ENCODE measurements at regions not wholly inside any gene's neighbourhood (a gene's known extent, or its start where the extent isn't known, plus 50 kb on each side); places are given as distances from the start of the nearest gene placed in this dataset.
"Not testable (repeated sequence)": the region's sequence is repeated elsewhere in the genome, so short reads cannot be mapped to it uniquely, and the experiment has no call there.

DNA sequence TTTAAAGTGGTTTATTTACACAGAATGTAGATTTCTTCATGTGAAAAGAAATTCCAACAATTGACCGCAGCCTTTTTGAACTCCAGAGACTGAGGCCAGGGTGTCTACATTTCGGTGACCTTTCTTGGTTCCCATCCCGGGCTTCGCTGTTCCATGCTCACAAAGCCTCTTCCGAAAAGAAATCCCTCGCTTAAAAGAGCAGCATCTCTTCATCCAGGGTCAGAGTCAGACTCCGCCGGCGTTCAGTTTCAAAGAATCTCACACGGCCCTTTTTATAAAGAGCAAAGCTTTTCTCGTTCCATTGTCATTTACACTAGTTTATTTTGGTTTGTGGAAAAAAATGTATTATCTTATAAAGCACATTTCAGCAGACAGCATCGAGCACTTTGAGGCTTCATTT lies 530.6 kb upstream of the B3GAT1 start:
- DNase-seq: no peak

DNA sequence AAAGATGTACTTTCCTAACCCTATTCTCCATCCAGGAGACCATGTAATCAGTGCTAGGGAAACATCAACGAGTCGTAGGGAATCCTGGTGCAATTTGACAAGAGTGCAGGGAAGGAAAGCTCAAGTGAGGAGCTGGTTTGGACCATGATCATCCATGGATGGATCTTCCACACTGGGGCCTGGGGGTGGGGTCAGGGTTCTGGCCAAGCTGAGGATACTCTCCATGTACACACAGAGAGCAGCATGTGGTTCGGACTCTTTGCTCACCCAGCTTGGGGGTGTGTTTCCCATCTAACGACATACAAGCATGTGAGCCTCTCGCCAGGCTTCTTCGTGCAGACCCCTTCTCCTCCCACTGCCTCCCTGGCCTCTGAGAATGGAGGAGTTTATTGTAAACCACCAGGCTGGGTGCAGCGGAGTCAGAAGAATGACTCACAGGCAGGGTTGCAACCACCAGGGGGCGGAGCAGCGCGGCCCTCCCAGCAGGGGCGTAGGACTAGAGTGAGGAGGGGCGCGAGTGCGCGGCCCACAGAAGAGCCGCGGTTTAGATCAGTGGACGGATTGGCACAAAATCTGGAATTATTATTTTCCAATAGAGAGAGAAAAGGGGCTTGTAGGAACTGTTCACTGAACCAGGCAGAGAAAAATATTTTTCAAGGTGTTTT lies 530.0 kb upstream of the B3GAT1 start:
- not testable (repeated sequence) for DNase-seq

DNA sequence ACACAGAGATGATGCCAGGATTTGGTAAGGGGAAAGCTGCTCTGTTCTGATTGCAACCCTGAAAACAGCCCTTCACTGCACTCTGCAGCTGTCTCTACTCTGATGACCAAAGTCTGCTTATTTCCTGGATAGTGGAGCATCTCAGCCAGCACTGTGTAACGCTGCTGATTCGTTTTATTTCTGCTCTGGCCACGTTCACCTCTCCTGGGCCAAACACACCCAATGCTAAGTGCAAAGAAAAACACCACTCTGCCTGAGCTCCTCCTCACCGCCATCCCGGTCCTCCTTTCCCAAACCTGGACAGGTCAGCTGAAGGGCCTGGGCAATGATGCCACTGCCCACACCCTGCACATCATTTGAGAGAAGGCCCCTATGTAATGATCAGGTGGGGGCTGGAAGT lies 529.3 kb upstream of the B3GAT1 start:
- DNase-seq: no peak

DNA sequence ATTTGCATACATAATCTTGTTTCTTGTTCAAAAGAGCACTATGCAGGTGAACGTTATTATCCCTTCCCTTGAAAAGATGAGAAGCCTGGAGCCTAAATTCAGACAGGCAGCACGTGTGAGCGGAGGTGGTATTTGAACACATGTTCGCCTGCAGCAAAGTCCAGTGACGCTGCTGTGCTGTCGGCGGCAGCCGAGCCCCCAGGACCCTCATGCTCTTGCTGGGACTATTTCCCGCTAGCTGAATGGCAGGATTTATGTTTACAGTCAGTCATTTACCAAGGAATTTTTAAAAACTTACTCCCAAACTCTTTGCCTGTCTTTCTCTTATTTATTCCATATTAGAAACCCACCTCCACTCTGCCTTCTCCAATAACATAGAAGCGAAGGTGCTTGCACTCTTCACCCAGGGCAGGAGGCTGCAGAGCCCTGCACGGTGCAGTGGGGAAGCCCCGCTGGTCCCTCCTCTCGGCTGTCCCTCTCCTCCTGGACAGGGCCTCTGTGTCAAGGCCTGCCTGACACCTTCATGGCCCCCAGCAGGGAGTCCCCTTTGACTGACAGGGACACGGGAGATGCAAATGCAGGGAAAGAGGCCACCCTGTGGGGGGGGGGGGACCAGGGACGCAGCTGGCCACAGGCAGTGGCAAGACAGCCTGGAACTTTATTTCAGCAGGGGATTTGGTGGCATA lies 528.5 kb upstream of the B3GAT1 start:
- no peak for DNase-seq

DNA sequence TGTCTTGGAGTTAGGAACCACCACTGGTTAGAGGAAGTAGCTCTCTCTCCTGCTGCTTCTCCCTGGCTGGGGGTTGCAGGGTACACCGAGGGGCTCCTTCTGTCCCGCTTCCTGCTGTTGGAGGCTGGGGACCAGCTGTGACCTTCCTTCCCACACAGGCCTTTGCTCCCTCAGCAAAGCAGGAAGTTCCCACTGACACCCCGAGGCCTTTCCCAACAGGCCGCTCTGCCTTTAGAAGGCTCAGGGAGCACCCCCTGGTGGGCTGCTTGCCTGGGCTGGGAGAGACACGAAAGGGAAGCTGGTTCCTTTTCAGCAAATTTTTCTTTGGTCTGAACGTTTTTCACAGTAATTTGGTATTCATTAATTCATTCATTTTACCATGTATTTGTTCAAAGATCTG lies 527.9 kb upstream of the B3GAT1 start:
- DNase-seq: no peak

DNA sequence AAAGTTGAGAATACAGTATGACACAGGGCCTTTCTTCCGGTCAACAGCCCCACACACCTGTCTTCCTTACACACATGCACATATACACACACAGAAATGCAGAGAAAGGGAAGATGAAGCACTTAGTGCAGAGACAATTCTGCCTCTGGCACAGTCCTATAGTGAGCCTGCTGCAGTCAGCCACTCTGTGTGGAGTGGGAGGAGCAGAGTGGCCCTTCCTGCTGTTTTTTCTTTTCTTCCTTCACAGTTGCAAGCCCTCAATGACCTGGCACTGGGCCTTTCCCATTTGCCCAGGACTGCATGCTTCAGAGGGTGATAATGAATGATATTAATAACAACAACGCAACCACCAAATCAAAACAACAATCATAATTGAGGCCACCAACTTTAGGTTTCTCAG lies 527.0 kb upstream of the B3GAT1 start:
- no peak for DNase-seq

DNA sequence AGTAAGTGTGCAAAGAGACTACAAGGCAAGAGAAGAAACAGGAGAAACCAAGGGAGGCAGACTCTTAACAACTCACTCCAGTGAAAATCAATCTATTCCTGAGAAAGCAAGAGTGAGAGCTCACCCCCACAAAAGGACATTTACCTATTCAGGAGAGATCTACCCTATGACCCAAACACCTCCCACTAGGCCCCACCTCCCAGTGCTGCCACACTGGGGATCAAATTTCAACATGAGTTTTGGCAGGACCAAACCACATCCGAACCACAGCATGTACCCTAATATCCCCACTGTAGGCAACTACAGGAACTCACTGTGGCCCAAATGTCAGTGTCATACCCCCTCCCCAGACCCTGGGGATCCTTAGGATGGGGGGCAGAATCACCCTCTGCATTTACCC lies 526.2 kb upstream of the B3GAT1 start:
- no peak for DNase-seq

DNA sequence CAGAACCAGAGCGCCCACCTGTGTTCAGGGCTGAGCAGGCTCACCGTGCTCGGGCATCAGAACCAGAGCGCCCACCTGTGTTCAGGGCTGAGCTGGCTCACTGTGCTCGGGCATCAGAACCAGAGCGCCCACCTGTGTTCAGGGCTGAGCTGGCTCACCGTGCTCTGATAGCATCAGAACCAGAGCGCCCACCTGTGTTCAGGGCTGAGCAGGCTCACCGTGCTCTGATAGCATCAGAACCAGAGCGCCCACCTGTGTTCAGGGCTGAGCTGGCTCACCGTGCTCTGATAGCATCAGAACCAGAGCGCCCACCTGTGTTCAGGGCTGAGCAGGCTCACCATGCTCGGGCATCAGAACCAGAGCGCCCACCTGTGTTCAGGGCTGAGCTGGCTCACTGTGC lies 525.2 kb upstream of the B3GAT1 start:
- DNase-seq: not testable (repeated sequence)

DNA sequence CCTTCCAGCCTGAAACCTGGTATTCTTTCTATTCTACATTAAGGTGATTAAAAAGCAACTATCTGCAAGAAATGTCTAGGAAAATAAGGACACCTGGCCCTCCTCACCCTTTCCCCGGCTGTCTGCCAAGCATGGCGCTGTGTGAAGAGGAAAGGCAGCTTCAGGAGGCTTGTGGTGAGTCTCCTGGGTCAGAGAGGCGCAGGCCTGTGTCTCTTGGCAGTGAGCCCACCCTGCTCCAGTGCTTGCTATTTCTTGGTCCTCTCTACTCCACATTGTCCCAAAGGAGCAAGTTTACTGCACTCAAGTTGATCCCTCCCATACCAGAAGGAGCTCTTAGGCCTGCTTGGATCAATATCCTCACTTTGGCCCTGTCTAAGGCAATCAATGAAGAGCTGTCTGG lies 520.7 kb upstream of the B3GAT1 start:
- DNase-seq: no peak

DNA sequence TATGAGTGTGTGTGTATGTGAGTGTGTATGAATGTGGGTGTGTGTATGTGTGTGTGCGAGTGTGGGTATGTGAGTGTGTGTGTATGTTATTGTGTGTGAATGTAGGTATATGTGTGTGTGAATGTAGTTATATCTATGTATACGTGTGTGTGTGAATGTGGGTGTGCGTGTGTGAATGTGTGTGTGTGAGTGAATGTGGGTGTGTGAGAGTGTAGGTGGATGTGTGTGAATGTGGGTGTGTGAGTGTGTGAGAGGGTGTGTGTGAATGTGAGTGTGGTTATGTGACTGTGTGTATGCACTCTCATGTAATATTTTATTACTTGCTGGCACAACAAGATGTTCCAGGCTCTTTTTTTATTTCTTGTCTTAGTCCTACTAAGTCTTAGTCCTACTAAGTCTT lies 513.4 kb upstream of the B3GAT1 start:
- no peak for DNase-seq

DNA sequence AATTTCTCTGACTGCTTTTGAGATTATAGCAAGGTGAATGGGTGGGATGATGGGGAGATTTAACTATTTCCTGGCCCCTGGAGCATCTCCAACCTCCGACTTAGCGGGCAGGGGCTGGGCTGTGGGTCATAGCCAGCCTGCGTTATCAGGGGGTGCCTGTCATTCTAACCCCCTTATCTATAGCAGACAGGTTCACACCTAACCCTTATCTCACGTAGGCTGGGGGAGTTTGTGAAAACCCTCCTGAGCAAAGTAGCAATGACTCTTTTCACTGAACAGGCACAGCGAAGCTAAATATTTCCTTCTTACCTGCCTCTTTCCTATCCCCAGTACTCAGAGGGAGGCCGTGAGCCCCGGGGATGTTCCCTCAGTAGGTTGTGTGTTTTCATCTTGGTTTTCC lies 511.4 kb upstream of the B3GAT1 start:
- no peak for DNase-seq

DNA sequence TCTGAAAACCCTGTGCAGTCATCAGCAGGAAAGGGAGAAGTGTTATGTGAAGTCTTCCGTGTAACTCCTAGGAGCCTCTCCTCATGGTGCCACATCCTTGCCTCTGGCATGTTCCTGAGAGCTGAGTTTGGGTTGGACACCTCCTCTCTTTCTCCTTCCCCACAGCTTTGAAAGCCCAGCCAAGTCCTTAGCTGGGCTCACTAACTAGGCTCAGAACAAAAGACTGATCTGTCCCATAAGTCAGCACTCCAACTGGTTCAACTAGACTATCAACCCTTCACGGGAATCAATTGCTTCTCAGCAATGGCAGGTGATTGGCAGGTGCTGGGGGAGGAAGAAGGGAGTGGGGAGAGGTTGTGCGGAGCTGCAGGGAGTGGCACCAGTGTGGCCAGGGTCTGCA lies 509.9 kb upstream of the B3GAT1 start:
- no peak for DNase-seq

DNA sequence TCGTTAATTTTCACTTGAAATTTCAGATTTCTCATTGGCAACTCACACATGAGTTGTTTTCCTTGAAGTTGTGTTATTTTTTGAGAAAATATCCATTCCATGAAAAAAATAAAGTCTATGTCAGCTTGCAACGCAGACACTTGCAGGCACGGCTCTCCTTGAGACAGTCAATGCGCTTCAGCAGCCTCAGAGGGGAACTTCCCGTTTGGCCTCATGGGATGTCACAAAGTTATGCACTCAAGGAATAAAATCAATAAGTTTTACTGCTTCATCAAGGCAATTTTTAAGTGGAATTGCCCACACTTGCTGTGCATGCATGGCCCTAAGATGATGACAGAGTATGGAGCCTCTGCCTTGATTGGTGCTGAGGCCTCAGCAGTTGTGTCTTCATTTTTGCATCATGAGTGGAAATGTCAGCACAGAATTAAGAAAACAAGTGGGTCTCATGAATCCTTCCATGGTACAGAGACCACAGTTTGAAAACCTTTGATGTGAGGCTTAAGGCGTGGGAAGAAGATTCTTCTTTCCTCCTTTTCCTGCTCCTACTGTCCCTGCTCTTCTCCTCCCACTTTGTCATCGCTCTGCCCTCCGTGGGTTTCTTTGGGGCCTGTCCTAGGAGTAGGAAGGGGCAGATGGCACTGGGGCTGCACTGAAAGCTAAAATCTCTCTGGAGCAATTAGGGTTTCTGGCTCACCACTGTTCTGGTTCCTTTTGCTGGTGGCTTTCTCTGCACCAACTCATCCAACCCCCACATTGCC lies 509.0 kb upstream of the B3GAT1 start:
- DNase-seq: no peak

DNA sequence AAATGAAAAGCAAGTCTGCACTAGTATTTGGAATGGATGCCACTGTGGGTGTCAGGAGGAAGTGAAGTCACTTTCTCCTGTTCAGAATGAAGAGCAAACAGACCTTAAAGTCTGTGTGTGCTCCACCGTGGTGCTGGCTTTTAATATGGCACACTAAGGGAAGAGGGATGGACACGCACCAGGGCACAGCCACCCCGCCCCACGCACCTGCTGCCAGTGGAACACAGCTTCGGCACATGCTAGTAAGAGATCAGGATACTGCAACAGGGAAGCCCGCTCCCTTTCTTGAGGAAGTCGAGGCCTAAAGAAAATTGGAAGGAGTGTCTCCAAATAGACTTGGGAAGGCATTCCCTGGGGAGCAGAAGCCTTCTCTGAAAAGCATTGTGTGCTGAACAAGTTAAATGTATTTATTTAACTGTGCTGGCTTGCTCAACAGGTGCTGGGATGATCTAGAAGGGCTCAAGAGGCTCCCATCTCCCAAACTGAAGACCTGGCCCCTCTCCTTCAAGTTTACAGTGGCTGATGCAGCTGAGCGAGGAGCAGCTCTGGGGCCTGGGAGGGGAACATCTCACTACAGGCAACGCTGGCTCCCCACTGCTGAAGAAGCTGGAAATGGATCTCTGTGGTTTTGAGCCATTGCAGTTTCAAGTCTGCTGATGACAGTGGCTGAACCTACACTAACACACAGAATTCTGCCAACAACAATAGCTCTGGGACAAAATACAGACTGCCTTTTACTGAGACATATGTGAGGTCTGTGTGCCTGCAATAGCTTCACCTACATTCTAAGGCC lies 504.6 kb upstream of the B3GAT1 start:
- no peak for DNase-seq

DNA sequence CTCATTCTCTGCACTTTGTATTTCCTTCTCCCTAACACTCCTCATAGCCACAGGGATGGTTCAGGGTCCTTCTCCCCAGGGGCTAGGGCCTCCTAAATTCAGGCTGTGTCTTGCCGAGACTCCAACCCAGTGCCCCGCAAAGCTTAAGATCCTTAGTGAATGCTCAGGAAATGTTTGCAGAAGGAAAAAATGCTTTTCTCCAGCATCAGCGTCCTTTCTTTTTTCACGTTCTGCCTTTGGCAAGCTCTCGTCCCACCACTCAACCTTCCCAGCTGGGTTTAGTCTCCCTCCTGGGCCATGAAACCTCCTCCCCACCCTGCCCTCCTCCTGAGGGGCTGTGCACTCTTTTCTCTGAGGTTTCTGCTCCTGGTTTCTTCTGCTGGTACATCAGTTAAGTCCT lies 503.8 kb upstream of the B3GAT1 start:
- DNase-seq: no peak

DNA sequence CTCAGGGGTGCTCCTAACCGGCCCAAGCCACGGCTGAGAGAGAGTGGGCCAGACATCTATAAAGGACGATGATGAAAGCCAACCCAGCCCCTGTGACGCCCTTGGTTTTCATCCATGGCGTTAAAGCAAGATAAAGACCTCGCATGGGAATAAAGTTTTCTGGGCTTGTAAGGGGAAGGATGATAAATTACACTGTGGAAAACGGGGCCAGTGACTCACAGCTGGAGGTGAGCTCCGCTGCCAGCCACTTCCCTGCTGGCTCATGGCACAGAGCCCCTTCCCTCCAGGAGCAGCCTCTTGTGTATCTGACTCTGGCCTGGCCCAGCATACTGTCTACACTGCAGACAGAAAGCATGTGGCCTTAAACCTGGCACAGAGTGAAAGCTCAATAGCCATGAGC lies 503.2 kb upstream of the B3GAT1 start:
- DNase-seq: no peak

DNA sequence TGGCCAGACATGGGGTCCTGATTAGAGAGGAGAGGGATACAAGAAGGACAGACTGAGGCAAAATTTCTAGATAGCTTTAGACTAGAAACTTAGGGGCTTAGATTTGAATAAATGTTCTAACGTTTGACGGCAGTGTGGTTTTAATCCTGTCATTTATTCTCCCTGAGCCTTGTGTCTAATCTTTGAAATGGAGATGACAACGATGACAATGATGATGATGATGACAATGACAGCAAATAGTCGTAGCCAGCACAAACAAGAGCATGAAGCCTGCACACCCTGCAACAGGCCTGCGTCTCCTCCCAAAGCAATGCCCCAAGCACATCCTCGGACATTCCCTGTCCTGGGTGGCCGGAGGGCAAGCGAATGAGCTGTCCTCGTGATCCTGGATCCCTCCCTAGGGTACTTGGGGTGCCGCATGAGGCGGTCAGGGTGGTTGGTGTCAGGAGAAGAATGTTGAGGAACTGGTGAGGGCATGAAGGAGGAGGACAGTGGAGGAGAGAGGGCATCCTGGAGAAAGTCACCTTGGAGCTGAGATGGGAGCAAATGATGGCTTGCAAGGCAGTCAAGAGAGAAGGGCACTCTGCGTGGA lies 502.1 kb upstream of the B3GAT1 start:
- no peak for DNase-seq

DNA sequence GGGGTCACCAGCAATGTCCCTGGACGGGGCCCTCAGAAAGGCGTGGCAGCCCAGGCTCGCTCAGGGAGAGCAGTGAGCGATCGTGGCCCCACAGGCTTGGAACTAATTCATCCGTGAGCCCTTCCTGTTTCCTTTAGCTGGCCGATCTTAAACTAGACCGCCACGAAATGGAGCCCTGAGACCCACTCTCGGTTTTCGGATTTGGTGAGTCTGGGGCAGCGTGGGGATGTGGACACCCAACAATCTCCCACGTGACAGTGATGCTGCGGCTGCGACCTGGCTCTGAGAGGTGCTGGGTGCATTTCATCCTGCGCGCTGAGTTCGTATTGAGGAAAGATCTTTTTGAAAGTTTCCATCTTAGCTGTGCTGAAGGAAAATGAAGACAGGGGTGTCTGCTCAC lies 501.3 kb upstream of the B3GAT1 start:
- no peak for DNase-seq

DNA sequence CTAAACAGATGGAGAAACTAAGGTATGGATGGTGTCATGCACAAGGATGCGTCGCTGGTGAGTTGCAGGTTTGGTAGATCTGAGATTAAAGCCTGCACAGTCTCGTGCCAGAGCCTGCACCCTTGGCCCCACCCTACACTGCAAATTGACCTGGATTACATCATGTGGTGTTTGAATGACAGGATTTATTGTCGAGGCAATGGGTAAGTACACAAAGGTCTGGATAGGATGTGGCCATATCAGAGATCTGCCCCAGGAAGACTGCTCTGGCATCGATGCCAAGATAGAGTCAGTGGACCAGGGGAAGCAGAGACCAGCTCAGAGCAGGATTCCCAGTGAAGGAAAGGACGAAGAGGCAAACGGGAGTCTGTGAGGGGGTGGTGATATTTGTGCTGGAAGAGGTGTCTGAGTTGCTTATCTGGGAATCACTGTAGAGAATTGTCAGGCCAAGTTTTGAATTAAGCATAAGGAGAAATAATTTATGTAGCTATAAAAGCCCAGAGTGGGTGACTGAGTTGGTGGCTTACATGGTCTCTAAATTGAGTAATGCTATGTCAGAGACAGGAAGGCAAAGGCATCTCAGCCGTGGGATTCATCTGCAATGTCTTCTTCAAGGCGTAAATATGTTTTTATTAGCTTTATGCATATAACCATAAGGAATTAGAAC lies 499.6 kb upstream of the B3GAT1 start:
- no peak for DNase-seq

DNA sequence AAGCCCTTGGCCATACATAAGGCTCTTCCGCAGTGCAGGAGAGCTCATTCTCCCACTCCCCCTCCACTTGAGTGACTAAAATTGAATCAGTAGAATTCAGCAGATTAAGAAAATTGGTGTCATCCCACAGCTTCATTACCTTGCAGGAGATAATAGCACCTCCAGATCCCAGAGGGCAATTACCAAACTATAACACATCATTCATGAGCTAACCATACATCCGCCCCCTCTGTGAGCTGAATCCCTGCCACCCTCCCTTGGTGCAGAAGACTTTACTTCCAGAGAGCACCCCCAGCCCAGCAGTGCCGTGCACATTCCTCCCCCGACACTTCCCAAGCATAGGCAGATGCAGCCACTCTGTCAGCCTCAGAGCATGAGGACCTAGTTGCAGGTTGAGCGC lies 496.5 kb upstream of the B3GAT1 start:
- DNase-seq: no peak

DNA sequence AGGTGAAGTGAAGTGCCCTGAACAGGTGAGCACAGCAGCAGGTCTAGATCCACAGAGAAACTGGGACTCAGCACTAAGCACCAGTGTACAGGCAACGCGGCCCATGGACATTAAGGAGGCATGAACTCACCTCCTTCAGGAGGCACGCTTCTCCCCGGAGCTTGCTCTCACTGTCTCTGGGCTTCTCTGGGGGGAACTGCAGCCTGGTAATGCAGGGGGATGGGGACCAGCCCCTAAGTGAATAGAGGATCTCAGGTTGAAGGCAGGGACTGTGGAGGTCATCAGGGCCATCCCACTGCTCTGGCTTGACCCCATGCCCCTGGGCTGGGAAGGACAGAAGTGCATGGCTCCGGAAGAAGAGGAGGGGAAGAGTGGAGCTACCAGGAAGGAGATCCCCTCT lies 495.6 kb upstream of the B3GAT1 start:
- DNase-seq: no peak

DNA sequence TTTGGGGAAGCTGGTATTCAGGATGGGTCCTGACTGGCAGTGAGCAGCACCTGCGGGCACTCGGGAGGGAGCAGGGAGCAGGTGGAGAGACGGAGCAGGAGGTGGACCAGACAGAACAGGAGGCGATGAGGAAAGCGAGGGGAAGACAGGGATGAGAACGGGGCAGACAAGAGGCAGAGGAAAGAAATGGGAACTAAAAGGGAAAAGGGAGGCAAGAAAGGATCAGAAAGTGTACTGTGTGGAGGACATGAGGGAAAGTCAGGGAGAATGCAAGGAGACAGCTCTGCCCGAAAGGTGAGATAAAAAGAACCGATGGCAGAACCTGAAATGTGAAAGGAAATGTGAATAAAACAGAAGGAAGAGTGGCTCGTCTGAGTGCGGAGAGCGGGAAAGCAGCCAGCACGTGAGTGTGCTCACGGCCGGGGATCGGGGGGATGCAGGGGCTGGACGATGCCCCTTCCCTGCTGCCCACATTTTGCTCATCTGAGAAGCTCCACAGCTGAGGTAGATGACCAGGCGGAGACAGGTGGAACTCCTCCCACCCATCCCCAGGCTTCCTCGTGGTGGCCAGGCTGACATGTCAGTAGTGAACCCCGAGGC lies 494.4 kb upstream of the B3GAT1 start:
- DNase-seq: no peak
